Endothelial cell of umbilical vein (primary cell): ENCODE measurements at regions not wholly inside any gene's neighbourhood (a gene's known extent, or its start where the extent isn't known, plus 50 kb on each side); places are given as distances from the start of the nearest gene placed in this dataset.

Experiments used
- CTCF ChIP-seq, 2 donors: IDR thresholded peaks; 1 replicate in 1 of 2; 2 replicates in 1 of 2; pipeline ENCODE4 v1.5.1; 2011; ENCODE audit warnings: low read length in 2 of 2, mild to moderate bottlenecking in 2 of 2, moderate library complexity in 2 of 2, control low read depth in 1 of 2, inconsistent platforms in 1 of 2, low read depth in 1 of 2; ENCODE audit not compliant: insufficient read depth in 1 of 2; ENCODE audit errors: extremely low read depth in 1 of 2
- EZH2 ChIP-seq: IDR thresholded peaks from 2 replicates; pipeline ENCODE4 v1.6.1; 2012; ENCODE audit warnings: borderline replicate concordance, low read depth, mild to moderate bottlenecking, moderate library complexity, low read length, inconsistent platforms; ENCODE audit not compliant: severe bottlenecking
- FOS ChIP-seq: IDR thresholded peaks from 2 replicates; pipeline ENCODE4 v1.6.1; 2011; ENCODE audit warnings: mild to moderate bottlenecking, low read length, moderate library complexity, borderline replicate concordance; ENCODE audit not compliant: insufficient read depth
- POLR2A ChIP-seq: IDR thresholded peaks from 2 replicates; pipeline ENCODE4 v1.6.1; 2012; ENCODE audit warnings: low read depth, mild to moderate bottlenecking, control low read depth, low read length
- POLR2AphosphoS5 ChIP-seq: IDR thresholded peaks from 2 replicates; pipeline ENCODE4 v1.6.1; 2012; ENCODE audit warnings: low read depth, mild to moderate bottlenecking, control low read depth, low read length, moderate library complexity; ENCODE audit not compliant: insufficient read depth

- TF ChIP-seq CTCF (IDR thresholded peaks at IDR 0.05; ENCODE audit: extremely low read depth in 1 of 2, insufficient read depth in 1 of 2, low read depth in 1 of 2, low read length in 2 of 2) (no peak), POLR2A (no peak), POLR2AphosphoS5 (no peak), EZH2 (no peak), FOS (no peak)
These were observed 148.6 kb upstream of the FOXN3 start for GRCh38 chr14:89565607-89566006.
